GM13977 (cell line): ENCODE measurements at regions not wholly inside any gene's neighbourhood (a gene's known extent, or its start where the extent isn't known, plus 50 kb on each side); places are given as distances from the start of the nearest gene placed in this dataset.

Experiments used
- DNase-seq: peaks from one replicate; pipeline ENCODE4 v3.0.0; 2012; ENCODE audit warnings: low spot score
- CTCF ChIP-seq: IDR thresholded peaks from 2 replicates; pipeline ENCODE4 v1.5.1; 2012; ENCODE audit warnings: mild to moderate bottlenecking, control low read depth; ENCODE audit not compliant: insufficient read depth; ENCODE audit errors: extremely low read depth, missing control alignments
- in situ Hi-C: fragments of 300-500 bp; cut with MboI; formaldehyde crosslinking; loops from one replicate; pipeline ENCODE4 v1.12.0; 2022; ENCODE audit warnings: low sequenced_read_pairs, low pct_unique_long_range_greater_than_20kb, mixed read lengths, inconsistent platforms; ENCODE audit not compliant: unreplicated experiment

GRCh38 chr13:107976628-107977027 lies 238.7 kb downstream of the LIG4 start:
- in situ Hi-C loops = no loop called here
- no peak for DNase-seq
- no peak for TF ChIP-seq CTCF

- TF ChIP-seq CTCF = no peak
- in situ Hi-C loops = no loop called here
- DNase-seq = no peak
Measured at GRCh38 chr13:107974409-107974808, 240.9 kb downstream of the LIG4 start.

GRCh38 chr13:107969546-107969945 lies 245.8 kb downstream of the LIG4 start:
- in situ Hi-C loops = no loop called here
- TF ChIP-seq CTCF = no peak
- DNase-seq = no peak

- DNase-seq = no peak
- in situ Hi-C loops = no loop called here
- TF ChIP-seq CTCF = no peak
Measured at GRCh38 chr13:107968470-107968869, 246.9 kb downstream of the LIG4 start.

- in situ Hi-C loops = no loop called here
- no peak for DNase-seq
- no peak for TF ChIP-seq CTCF
Measured at GRCh38 chr13:107964395-107964794, 250.9 kb downstream of the LIG4 start.

- no peak for DNase-seq
- in situ Hi-C loops = no loop called here
- no peak for TF ChIP-seq CTCF
Measured at GRCh38 chr13:107961849-107962608, 253.3 kb downstream of the LIG4 start.
